GM19351 (cell line): ENCODE measurements at regions not wholly inside any gene's neighbourhood (a gene's known extent, or its start where the extent isn't known, plus 50 kb on each side); places are given as distances from the start of the nearest gene placed in this dataset.

Experiments
- ATAC-seq: cut with Tn5 transposase; IDR thresholded peaks from one replicate; pipeline ENCODE4 v1.9.1; 2021; ENCODE audit warnings: mild to moderate bottlenecking, moderate library complexity; ENCODE audit not compliant: unreplicated experiment

DNA sequence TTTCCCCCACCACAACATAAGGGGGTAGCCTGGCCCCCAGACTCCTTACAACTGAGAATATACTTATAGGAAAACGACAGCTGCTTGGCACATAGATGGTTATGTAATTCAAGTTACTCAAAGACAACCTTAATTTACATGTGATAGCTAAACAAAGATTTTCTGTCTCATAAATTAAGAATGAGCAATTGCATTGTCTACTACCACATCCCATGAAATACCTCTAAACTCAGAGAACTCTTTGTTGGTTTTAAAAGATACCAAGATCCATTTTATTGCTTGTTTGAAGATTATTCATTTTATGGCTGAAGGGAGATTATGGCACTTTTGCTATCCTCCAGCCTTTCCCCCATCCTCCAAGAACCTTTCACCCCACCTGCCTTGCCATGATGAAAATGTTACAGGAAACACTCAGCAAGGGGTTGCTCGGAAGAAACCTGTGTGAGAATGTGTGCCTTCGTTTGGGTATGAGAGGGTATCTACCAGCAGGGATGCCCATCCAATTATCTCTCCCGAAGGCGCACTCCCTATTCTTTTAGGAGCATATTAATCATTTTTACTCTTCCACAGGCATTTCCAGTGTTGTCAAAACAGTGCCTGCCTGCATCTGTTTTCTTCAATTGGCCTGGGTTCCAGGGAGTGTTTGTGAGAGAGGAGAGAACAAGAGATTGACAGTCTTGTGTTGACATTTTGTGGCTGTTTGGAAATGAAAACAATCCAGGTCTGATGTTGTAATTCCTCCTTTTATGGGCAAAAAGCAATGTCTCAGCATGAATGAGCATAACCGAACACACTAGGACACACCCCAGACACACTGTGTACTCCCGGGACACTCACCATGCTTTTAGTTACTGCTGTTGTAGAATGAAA lies 208.0 kb upstream of the ANKRD55 start:
- ATAC-seq: no peak

GRCh38 chr5:56434986-56435385 lies 201.9 kb upstream of the ANKRD55 start:
- ATAC-seq: no peak

GRCh38 chr5:56433039-56433617 lies 200.0 kb upstream of the ANKRD55 start:
- no peak for ATAC-seq

- ATAC-seq: no peak
Measured at GRCh38 chr5:56432321-56432720, 199.2 kb upstream of the ANKRD55 start.

DNA sequence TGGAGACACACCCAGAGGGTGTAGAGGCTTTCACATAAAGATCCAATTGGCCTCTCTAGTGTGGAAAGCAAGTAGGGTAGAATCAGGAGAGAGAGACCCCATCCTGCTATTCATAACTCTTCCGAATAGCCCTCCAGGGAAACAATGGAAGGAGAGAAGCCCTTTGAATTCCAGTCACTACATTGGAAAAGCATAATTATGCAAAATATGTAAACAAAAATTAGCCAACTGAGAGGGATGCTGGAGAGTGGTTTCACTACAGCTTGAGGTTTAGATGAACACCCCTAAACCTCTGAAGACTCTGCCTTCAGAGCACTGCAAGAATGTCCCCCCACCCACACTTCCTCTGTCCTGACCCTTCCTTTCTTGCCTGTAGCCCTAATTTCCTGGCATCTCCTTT lies 197.3 kb upstream of the ANKRD55 start:
- no peak for ATAC-seq

GRCh38 chr5:56429110-56429561 lies 196.0 kb upstream of the ANKRD55 start:
- ATAC-seq: no peak

GRCh38 chr5:56426693-56427092 lies 193.6 kb upstream of the ANKRD55 start:
- ATAC-seq: no peak

- no peak for ATAC-seq
Measured at GRCh38 chr5:56422076-56422762, 189.1 kb upstream of the ANKRD55 start.

GRCh38 chr5:56421246-56422075 lies 188.3 kb upstream of the ANKRD55 start:
- no peak for ATAC-seq

- no peak for ATAC-seq
Measured at GRCh38 chr5:56420323-56420722, 187.2 kb upstream of the ANKRD55 start.

GRCh38 chr5:56419667-56420066 lies 186.5 kb upstream of the ANKRD55 start:
- no peak for ATAC-seq

DNA sequence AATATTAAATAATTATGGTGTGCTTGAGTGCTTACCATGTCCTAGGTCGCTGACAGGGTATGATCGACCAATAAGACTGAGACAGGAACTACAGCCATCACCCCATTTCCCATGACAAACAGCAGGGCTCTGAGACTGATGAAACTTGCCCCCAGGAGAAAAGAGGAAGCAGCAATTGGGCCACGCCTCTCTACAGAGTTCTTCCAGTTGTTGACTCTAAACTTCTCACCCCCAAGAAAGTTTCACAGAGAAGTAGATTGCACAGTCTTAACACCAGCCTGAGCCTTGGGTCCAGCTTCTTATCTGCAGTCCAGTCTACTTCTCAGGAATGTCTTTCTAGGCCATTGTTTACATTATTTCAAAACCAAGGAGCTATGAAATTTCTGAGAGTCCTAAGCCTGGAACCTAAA lies 182.2 kb upstream of the ANKRD55 start:
- ATAC-seq: peak; percentile 83

DNA sequence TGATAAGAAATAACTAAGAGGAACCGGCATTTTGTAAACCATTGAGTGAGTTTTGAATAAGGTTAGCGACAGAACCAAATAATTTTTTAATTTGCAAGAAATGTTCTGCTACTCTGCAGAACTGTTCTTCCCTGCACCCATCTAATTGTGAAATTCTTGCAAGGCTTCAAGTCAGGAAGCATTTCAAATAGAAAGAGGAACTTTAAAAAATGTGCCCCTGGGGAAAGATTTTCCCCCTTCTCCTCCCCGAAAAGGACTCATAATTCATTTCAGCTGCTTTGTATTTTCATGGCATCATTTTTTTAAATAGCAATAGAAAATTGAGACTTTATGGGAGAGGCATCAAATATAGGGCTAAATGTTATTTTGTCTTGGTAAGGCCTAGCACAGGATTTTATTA lies 180.9 kb upstream of the ANKRD55 start:
- no peak for ATAC-seq

DNA sequence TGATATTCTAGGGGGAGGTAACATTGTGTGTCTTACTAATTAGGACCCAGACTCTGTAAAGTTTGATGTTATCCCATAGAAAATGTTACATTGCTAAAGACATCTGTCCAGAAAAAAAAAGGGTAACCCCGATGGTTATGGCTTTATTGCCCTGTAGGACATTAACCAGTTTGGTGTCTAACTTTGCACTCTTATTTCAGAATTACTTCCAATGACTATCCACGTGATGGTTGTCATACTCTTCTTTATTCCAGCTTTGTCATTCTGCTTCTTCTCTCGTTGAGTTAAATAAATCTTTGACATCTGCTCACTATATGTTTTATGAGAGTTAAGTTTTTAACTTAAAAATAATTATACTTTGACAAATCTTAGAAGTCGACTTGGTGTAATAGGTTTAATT lies 180.4 kb upstream of the ANKRD55 start:
- no peak for ATAC-seq

GRCh38 chr5:56412601-56413379 lies 179.7 kb upstream of the ANKRD55 start:
- ATAC-seq: peak; percentile 87

GRCh38 chr5:56410696-56411095 lies 177.6 kb upstream of the ANKRD55 start:
- no peak for ATAC-seq

DNA sequence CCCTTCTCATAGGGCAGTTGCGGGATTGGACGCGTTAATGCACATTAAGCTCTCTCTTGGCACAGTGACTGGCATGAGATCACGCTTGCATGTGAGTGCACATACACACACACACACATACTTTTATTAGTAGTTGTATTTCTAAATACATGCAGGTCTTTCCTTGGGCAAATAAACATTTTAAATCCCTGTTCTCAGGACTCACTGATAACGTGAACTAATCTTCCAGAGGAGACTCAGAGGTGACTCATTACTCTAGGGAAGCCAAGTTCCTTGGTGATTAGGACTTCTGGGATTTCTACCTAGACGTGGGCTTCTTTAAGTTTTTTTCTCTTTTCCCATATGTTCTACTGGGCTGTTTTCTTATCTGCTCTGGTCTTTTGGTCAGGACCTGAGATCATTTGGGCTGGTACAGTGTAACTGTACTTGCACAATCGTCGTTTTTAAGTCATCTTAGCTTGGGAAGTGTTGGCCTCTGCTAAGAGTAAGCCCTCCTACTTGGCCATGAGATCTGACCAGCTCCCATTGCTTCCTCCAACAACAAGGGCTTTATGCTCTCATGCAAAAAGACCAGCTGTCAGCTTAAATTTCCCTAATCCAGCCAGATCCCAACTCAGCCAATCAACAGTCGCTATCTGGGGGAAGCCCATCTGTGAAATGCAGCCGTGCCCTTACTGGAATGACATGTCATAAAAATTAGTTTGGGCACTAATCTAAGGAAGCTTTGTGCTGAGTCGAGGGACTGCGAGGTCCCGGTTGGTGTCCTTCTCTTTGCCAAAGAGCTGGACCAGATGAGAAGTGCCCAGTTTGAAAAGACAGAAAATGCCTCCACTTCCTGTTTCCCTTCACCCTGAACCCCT lies 176.4 kb upstream of the ANKRD55 start:
- ATAC-seq: no peak

GRCh38 chr5:56406838-56407237 lies 173.7 kb upstream of the ANKRD55 start:
- ATAC-seq: no peak

DNA sequence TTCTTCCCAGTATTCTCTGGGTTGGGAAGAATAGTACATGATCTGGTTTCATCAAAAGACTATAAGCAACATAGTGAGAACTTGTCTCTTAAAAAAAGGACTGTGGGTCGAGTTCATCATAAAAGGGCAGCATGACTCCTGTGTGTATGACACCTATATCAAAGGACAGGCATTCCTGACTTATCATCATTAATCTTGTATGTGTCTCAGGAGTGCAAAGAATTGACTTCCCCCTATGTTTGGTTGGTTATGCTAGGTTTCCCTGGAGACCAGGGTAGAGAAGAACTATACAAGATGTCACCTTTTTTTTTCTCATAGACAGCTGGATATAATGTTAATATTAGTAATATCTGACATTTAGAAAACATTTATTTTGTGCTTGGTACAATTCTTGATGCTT lies 173.1 kb upstream of the ANKRD55 start:
- no peak for ATAC-seq
